ENCODE measurements at regions not wholly inside any gene's neighbourhood (a gene's known extent, or its start where the extent isn't known, plus 50 kb on each side); places are given as distances from the start of the nearest gene placed in this dataset.

GRCh38 chr7:121681700-121682099 is 191.3 kb upstream of the PTPRZ1 start:
- no peak for TF ChIP-seq CTCF (conservative IDR thresholded peaks at IDR 0.05; ENCODE audit: low read depth, low read length)
- no peak for TF ChIP-seq EZH2 (IDR thresholded peaks at IDR 0.05; ENCODE audit: borderline replicate concordance, low read depth, low read length, poor library complexity, severe bottlenecking)

All from A673 (cell line).